ENCODE measurements at regions not wholly inside any gene's neighbourhood (a gene's known extent, or its start where the extent isn't known, plus 50 kb on each side); places are given as distances from the start of the nearest gene placed in this dataset.

GRCh38 chr4:181968371-181968770, 274.8 kb upstream of the TENM3 start:
- in situ Hi-C loops (cut with HindIII; ENCODE audit: low pct_unique_long_range_greater_than_20kb, low sequenced_read_pairs): no loop called here
- no peak for DNase-seq (ENCODE audit: low read depth in 1 of 2, low spot score in 1 of 2)
- no peak for TF ChIP-seq JUND (IDR thresholded peaks at IDR 0.05; ENCODE audit: low read depth)

GRCh38 chr4:181969151-181969550, 274.1 kb upstream of the TENM3 start:
- TF ChIP-seq JUND (IDR thresholded peaks at IDR 0.05; ENCODE audit: low read depth): no peak
- in situ Hi-C loops (cut with HindIII; ENCODE audit: low pct_unique_long_range_greater_than_20kb, low sequenced_read_pairs): no loop called here
- DNase-seq (ENCODE audit: low read depth in 1 of 2, low spot score in 1 of 2): no peak

- DNase-seq (ENCODE audit: low read depth in 1 of 2, low spot score in 1 of 2): no peak
- in situ Hi-C loops (cut with HindIII; ENCODE audit: low pct_unique_long_range_greater_than_20kb, low sequenced_read_pairs): no loop called here
- no peak for TF ChIP-seq JUND (IDR thresholded peaks at IDR 0.05; ENCODE audit: low read depth)
Observed at GRCh38 chr4:181970366-181970765, 272.8 kb upstream of the TENM3 start.

DNA sequence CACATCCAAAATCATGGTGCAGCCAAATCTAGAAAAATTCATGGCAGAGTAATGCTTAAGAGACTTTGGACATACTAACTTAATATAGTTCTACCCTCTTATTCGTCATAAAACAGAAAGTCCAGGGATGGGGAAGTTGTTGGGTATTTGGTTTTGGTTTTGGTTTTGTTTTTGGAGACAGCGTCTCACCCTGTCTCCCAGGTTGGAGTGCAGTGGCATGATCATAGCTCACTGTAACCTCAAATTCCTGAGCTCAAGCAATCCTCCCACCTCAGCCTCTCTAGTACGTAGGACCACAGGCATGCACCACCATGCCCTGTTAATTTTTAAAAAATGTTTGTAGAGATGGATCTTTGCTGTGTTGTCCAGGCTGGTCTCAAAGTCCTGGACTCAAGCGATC, 271.8 kb upstream of the TENM3 start:
- no peak for TF ChIP-seq JUND (IDR thresholded peaks at IDR 0.05; ENCODE audit: low read depth)
- in situ Hi-C loops (cut with HindIII; ENCODE audit: low pct_unique_long_range_greater_than_20kb, low sequenced_read_pairs): no loop called here
- no peak for DNase-seq (ENCODE audit: low read depth in 1 of 2, low spot score in 1 of 2)

DNA sequence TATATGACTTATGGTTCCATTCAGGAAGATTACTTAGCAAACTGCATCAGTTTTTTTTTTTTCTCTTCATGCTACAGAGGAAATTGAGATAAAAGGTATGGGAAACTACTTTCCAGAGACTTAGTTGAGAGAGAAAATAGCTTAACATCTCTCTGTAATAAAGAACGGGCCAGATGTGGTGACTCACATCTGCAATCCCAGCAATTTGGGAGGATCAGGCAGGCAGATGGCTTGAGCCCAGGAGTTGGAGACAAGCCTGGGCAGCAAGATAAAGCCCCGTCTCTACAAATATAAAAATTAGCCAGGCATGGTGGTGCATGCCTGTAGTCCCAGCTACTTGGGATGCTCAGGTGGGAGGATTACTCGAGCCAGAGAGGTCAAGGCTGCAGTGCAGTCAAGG, 271.2 kb upstream of the TENM3 start:
- TF ChIP-seq JUND (IDR thresholded peaks at IDR 0.05; ENCODE audit: low read depth): no peak
- no peak for DNase-seq (ENCODE audit: low read depth in 1 of 2, low spot score in 1 of 2)
- in situ Hi-C loops (cut with HindIII; ENCODE audit: low pct_unique_long_range_greater_than_20kb, low sequenced_read_pairs): no loop called here

DNA sequence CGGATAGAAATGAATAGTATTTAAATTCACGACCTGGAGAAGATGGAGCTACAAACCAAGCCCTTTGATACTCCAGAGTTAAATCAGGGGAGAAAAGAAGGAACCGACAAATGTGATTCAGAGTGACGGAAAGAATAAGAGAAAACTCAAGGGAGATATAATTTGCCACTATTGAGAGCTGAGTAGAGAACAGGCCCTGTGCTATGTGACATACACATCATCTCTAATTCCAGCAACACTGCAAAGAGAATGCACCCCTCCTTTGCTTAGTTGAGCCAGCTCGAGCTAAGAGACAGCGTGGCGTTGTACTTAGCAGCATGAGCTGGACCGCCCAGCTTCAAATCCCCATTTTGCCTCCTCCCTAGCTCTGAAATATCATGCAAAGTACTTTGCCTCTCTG, 266.4 kb upstream of the TENM3 start:
- TF ChIP-seq JUND (IDR thresholded peaks at IDR 0.05; ENCODE audit: low read depth): no peak
- in situ Hi-C loops (cut with HindIII; ENCODE audit: low pct_unique_long_range_greater_than_20kb, low sequenced_read_pairs): no loop called here

DNA sequence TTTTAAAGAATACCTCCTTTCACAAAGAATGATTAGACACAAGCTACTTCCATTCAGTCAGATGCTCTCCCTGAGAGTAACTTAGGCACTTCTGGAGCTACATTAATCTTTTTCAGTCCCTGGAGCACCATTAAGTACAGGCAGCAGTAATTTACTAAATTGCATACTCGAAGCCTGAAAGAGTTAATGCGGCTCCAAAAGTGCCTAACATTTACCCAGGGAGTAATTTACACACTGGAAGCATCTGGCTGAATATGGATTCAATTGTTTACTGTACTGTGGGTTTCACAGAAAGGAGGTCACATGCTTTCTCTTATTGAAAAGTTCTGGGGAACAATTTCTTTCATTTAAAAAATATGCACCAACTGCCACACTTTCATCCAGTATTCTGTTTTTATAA, 260.8 kb upstream of the TENM3 start:
- in situ Hi-C loops (cut with HindIII; ENCODE audit: low pct_unique_long_range_greater_than_20kb, low sequenced_read_pairs): no loop called here
- no peak for DNase-seq (ENCODE audit: low read depth in 1 of 2, low spot score in 1 of 2)
- no peak for TF ChIP-seq JUND (IDR thresholded peaks at IDR 0.05; ENCODE audit: low read depth)

More for the DNA sequence above, 266.4 kb upstream of the TENM3 start:
- DNase-seq (ENCODE audit: low read depth in 1 of 2, low spot score in 1 of 2): no peak

- no peak for DNase-seq (ENCODE audit: low read depth in 1 of 2, low spot score in 1 of 2)
- in situ Hi-C loops (cut with HindIII; ENCODE audit: low pct_unique_long_range_greater_than_20kb, low sequenced_read_pairs): no loop called here
- no peak for TF ChIP-seq JUND (IDR thresholded peaks at IDR 0.05; ENCODE audit: low read depth)
Observed at GRCh38 chr4:181982856-181983255, 260.3 kb upstream of the TENM3 start.

DNA sequence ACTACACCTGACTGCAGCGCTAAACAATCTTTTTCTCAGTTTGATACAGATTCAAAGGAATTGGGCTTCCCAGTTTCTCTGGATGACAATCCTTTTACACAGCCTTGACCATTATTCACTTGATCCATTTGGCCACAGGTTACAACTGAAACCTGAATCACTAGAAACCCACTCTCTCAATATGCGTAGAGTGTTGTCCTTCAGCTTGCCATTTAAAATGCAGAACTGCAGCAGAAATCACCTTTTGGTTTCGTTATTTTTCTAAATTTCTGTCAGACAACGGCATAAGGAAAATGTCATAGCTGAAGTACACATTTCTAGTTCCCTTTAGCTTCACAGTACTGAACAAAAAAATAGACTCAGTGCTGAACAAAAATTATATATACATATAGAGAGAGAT, 255.8 kb upstream of the TENM3 start:
- in situ Hi-C loops (cut with HindIII; ENCODE audit: low pct_unique_long_range_greater_than_20kb, low sequenced_read_pairs): no loop called here
- DNase-seq (ENCODE audit: low read depth in 1 of 2, low spot score in 1 of 2): no peak
- no peak for TF ChIP-seq JUND (IDR thresholded peaks at IDR 0.05; ENCODE audit: low read depth)

DNA sequence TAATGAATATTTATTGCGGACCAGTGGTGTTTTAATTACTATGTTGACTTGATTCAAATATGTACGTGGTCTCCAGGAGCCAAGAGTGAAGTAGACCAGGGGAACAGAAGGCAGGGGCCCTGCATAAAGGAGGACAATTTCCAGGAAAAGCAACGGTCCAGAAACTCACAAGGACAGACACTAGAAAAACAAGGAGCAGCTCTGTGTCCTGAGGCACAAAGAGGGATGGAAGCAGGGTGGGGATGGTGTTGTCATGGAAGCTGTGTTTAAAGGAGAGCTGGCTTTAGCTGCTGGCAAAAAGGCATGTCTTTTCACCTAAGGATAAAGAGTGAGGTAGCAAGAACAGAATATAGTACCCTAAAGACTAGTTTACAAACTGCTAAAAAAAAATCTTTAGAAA, 254.1 kb upstream of the TENM3 start:
- no peak for DNase-seq (ENCODE audit: low read depth in 1 of 2, low spot score in 1 of 2)
- in situ Hi-C loops (cut with HindIII; ENCODE audit: low pct_unique_long_range_greater_than_20kb, low sequenced_read_pairs): no loop called here
- no peak for TF ChIP-seq JUND (IDR thresholded peaks at IDR 0.05; ENCODE audit: low read depth)

GRCh38 chr4:181991369-181992108, 251.7 kb upstream of the TENM3 start:
- DNase-seq (ENCODE audit: low read depth in 1 of 2, low spot score in 1 of 2): no peak
- no peak for TF ChIP-seq JUND (IDR thresholded peaks at IDR 0.05; ENCODE audit: low read depth)
- in situ Hi-C loops (cut with HindIII; ENCODE audit: low pct_unique_long_range_greater_than_20kb, low sequenced_read_pairs): no loop called here

GRCh38 chr4:181998398-181999295, 244.6 kb upstream of the TENM3 start:
- in situ Hi-C loops (cut with HindIII; ENCODE audit: low pct_unique_long_range_greater_than_20kb, low sequenced_read_pairs): no loop called here
- DNase-seq (ENCODE audit: low read depth in 1 of 2, low spot score in 1 of 2): no peak
- TF ChIP-seq JUND (IDR thresholded peaks at IDR 0.05; ENCODE audit: low read depth): no peak

- TF ChIP-seq JUND (IDR thresholded peaks at IDR 0.05; ENCODE audit: low read depth): no peak
- in situ Hi-C loops (cut with HindIII; ENCODE audit: low pct_unique_long_range_greater_than_20kb, low sequenced_read_pairs): no loop called here
- DNase-seq (ENCODE audit: low read depth in 1 of 2, low spot score in 1 of 2): no peak
Observed at GRCh38 chr4:182000077-182000476, 243.1 kb upstream of the TENM3 start.
